ENCODE measurements at regions not wholly inside any gene's neighbourhood (a gene's known extent, or its start where the extent isn't known, plus 50 kb on each side); places are given as distances from the start of the nearest gene placed in this dataset.

- no peak for TF ChIP-seq POU6F1 (CRISPR knock-in tag; IDR thresholded peaks at IDR 0.05; ENCODE audit: borderline replicate concordance, low read depth)
- no peak for TF ChIP-seq TSHZ2 (CRISPR knock-in tag; IDR thresholded peaks at IDR 0.05)
- TF ChIP-seq RARB (CRISPR knock-in tag; IDR thresholded peaks at IDR 0.05), result no peak
- no peak for TF ChIP-seq CSDC2 (CRISPR knock-in tag; IDR thresholded peaks at IDR 0.05)
- TF ChIP-seq ZNF8 (CRISPR knock-in tag; IDR thresholded peaks at IDR 0.05), result no peak
- no peak for TF ChIP-seq GLIS3 (CRISPR knock-in tag; IDR thresholded peaks at IDR 0.05)
- TF ChIP-seq, protein P1, sequence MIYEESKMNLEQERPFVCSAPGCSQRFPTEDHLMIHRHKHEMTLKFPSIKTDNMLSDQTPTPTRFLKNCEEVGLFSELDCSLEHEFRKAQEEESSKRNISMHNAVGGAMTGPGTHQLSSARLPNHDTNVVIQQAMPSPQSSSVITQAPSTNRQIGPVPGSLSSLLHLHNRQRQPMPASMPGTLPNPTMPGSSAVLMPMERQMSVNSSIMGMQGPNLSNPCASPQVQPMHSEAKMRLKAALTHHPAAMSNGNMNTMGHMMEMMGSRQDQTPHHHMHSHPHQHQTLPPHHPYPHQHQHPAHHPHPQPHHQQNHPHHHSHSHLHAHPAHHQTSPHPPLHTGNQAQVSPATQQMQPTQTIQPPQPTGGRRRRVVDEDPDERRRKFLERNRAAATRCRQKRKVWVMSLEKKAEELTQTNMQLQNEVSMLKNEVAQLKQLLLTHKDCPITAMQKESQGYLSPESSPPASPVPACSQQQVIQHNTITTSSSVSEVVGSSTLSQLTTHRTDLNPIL (CRISPR knock-in tag; IDR thresholded peaks at IDR 0.05; ENCODE audit: low read depth), result no peak
- no peak for TF ChIP-seq SNAI2 (CRISPR knock-in tag; IDR thresholded peaks at IDR 0.05)
- no peak for TF ChIP-seq ISL1 (CRISPR knock-in tag; IDR thresholded peaks at IDR 0.05)
- TF ChIP-seq ZNF565 (CRISPR knock-in tag; conservative IDR thresholded peaks at IDR 0.05; ENCODE audit: low read depth), result no peak
- TF ChIP-seq ZC3H10 (CRISPR knock-in tag; IDR thresholded peaks at IDR 0.05), result no peak
- no peak for TF ChIP-seq ZFP30 (CRISPR knock-in tag; IDR thresholded peaks at IDR 0.05)
- no peak for ATAC-seq
These were observed 79.7 kb downstream of the MRPS30 start for GRCh38 chr5:44888435-44888834.

- ATAC-seq, result no peak
These were observed 82.4 kb downstream of the MRPS30 start for GRCh38 chr5:44891116-44891515.

More at GRCh38 chr5:44891116-44891515, 82.4 kb downstream of the MRPS30 start:
- TF ChIP-seq ISL1 (CRISPR knock-in tag; IDR thresholded peaks at IDR 0.05), result no peak
- no peak for TF ChIP-seq OSR1 (CRISPR knock-in tag; IDR thresholded peaks at IDR 0.05)
- TF ChIP-seq TCF4 (CRISPR knock-in tag; IDR thresholded peaks at IDR 0.05; ENCODE audit: borderline replicate concordance), result no peak
- no peak for TF ChIP-seq CSRNP3 (CRISPR knock-in tag; IDR thresholded peaks at IDR 0.05)
- no peak for TF ChIP-seq SNAI2 (CRISPR knock-in tag; IDR thresholded peaks at IDR 0.05)
- TF ChIP-seq ZFP30 (CRISPR knock-in tag; IDR thresholded peaks at IDR 0.05), result no peak
- no peak for TF ChIP-seq ZNF8 (CRISPR knock-in tag; IDR thresholded peaks at IDR 0.05)
- TF ChIP-seq TOX (CRISPR knock-in tag; IDR thresholded peaks at IDR 0.05; ENCODE audit: borderline replicate concordance), result no peak
- TF ChIP-seq ZFP3 (CRISPR knock-in tag; IDR thresholded peaks at IDR 0.05), result no peak
- TF ChIP-seq POU6F1 (CRISPR knock-in tag; IDR thresholded peaks at IDR 0.05; ENCODE audit: borderline replicate concordance, low read depth), result no peak
- TF ChIP-seq PPARA (CRISPR knock-in tag; IDR thresholded peaks at IDR 0.05; ENCODE audit: borderline replicate concordance), result no peak
- TF ChIP-seq CSDC2 (CRISPR knock-in tag; IDR thresholded peaks at IDR 0.05), result no peak
- no peak for TF ChIP-seq PATZ1 (CRISPR knock-in tag; IDR thresholded peaks at IDR 0.05; ENCODE audit: borderline replicate concordance)

Data from SK-N-SH treated with all-trans-retinoic acid at 6 μM for 48 hours (cell line).